Loucy (cell line): ENCODE measurements at regions not wholly inside any gene's neighbourhood (a gene's known extent, or its start where the extent isn't known, plus 50 kb on each side); places are given as distances from the start of the nearest gene placed in this dataset.

ENCODE experiments used
- EZH2phosphoT487 ChIP-seq: fragments of 200-600 bp; IDR thresholded peaks from 2 replicates; pipeline ENCODE4 v1.6.1; 2018; ENCODE audit warnings: antibody characterized with exemption, mild to moderate bottlenecking, moderate library complexity, borderline replicate concordance
- TF ChIP-seq, protein P1 (sequence below): fragments of 200-600 bp; sonication (generic); conservative IDR thresholded peaks from 2 replicates; pipeline ENCODE4 v1.5.1; 2014; ENCODE audit warnings: mild to moderate bottlenecking, antibody characterized with exemption, low read length

DNA sequence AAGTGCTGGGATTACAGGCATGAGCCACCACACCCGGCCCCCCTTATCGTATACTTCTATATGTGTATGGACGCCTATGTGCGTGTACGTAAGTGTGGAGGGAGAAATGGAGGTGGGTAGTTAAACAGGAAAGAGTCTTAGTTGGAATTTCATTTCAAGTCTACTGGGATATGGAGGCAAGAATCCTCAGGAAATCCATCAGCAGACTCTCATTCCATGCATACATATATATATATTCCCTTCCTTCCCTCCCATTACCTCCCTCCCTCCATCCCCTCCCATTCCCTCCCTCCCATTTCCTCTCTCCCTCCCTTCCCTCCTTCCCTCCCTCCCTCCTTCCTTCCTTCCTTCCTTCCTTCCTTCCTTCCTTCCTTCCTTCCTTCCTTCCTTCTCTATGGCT is 391.7 kb upstream of the RBFOX1 start:
- TF ChIP-seq, protein P1, sequence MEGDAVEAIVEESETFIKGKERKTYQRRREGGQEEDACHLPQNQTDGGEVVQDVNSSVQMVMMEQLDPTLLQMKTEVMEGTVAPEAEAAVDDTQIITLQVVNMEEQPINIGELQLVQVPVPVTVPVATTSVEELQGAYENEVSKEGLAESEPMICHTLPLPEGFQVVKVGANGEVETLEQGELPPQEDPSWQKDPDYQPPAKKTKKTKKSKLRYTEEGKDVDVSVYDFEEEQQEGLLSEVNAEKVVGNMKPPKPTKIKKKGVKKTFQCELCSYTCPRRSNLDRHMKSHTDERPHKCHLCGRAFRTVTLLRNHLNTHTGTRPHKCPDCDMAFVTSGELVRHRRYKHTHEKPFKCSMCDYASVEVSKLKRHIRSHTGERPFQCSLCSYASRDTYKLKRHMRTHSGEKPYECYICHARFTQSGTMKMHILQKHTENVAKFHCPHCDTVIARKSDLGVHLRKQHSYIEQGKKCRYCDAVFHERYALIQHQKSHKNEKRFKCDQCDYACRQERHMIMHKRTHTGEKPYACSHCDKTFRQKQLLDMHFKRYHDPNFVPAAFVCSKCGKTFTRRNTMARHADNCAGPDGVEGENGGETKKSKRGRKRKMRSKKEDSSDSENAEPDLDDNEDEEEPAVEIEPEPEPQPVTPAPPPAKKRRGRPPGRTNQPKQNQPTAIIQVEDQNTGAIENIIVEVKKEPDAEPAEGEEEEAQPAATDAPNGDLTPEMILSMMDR, result no peak
- no peak for TF ChIP-seq EZH2phosphoT487
